OCI-LY1 (cell line): ENCODE measurements at regions not wholly inside any gene's neighbourhood (a gene's known extent, or its start where the extent isn't known, plus 50 kb on each side); places are given as distances from the start of the nearest gene placed in this dataset.

ENCODE experiments used
- H2AFZ ChIP-seq: fragments of 200-600 bp; sonication (generic), shearing (Covaris generic); 2 replicates; pipeline ENCODE4 v1.6.0; 2014; ENCODE audit warnings: antibody characterized with exemption, mild to moderate bottlenecking, low read length
- H3F3A ChIP-seq: fragments of 200-600 bp; sonication (generic), shearing (Covaris generic); 2 replicates; pipeline ENCODE4 v1.6.0; 2014; ENCODE audit warnings: mild to moderate bottlenecking, antibody characterized with exemption, low read length, moderate library complexity; ENCODE audit not compliant: insufficient read depth
- H3K27ac ChIP-seq: fragments of 200-600 bp; sonication (generic); 2 replicates; pipeline ENCODE4 v1.5.1; 2014; ENCODE audit warnings: low read length, mixed run types, mild to moderate bottlenecking, low read depth; ENCODE audit not compliant: poor library complexity, severe bottlenecking
- H3K27me3 ChIP-seq: fragments of 200-600 bp; sonication (generic); 2 replicates; pipeline ENCODE4 v1.6.0; 2014; ENCODE audit warnings: antibody characterized with exemption, mild to moderate bottlenecking, low read length, moderate library complexity; ENCODE audit not compliant: insufficient read depth
- H3K36me3 ChIP-seq: fragments of 200-600 bp; sonication (generic); 2 replicates; pipeline ENCODE4 v1.6.1; 2014; ENCODE audit warnings: mild to moderate bottlenecking, antibody characterized with exemption, low read length, moderate library complexity, mixed read lengths; ENCODE audit not compliant: insufficient read depth
- H3K4me1 ChIP-seq: fragments of 200-600 bp; sonication (generic); 2 replicates; pipeline ENCODE4 v1.5.1; 2014; ENCODE audit warnings: mild to moderate bottlenecking, low read length, moderate library complexity; ENCODE audit not compliant: insufficient read depth, severe bottlenecking
- H3K4me2 ChIP-seq: fragments of 200-600 bp; sonication (generic), shearing (Covaris generic); 2 replicates; pipeline ENCODE4 v1.6.1; 2014; ENCODE audit warnings: low read length
- H3K4me3 ChIP-seq: fragments of 200-600 bp; sonication (generic); 2 replicates; pipeline ENCODE4 v1.5.1; 2014; ENCODE audit warnings: low read length, low read depth, mild to moderate bottlenecking, mixed read lengths; ENCODE audit not compliant: poor library complexity, severe bottlenecking
- H3K79me2 ChIP-seq: fragments of 200-600 bp; shearing (Covaris generic); 2 replicates; pipeline ENCODE4 v1.6.1; 2016; ENCODE audit warnings: mixed run types, low read length, mixed read lengths; ENCODE audit not compliant: insufficient read depth
- H3K9ac ChIP-seq: fragments of 200-600 bp; sonication (generic), shearing (Covaris generic); 2 replicates; pipeline ENCODE4 v1.6.1; 2014; ENCODE audit warnings: mild to moderate bottlenecking, low read length, mixed read lengths
- H3K9me2 ChIP-seq: fragments of 200-600 bp; sonication (generic), shearing (Covaris generic); 2 replicates; pipeline ENCODE4 v1.6.1; 2014; ENCODE audit warnings: low read depth, mild to moderate bottlenecking, low read length, mixed read lengths
- H3K9me3 ChIP-seq: fragments of 200-600 bp; shearing (Covaris generic); 2 replicates; pipeline ENCODE4 v1.6.1; 2014; ENCODE audit warnings: low read length, mixed read lengths
- H4K20me1 ChIP-seq: fragments of 200-600 bp; sonication (generic), shearing (Covaris generic); 2 replicates; pipeline ENCODE4 v1.6.0; 2016; ENCODE audit warnings: mild to moderate bottlenecking, low read length; ENCODE audit not compliant: insufficient read depth
- EZH2 ChIP-seq: fragments of 200-600 bp; sonication (generic), shearing (Covaris generic); IDR thresholded peaks from 2 replicates; pipeline ENCODE4 v1.8.0; 2017; ENCODE audit warnings: borderline replicate concordance, mixed run types, mild to moderate bottlenecking, antibody characterized with exemption, low read length, moderate library complexity, mixed read lengths
- TF ChIP-seq, protein P1 (sequence below): fragments of 200-600 bp; sonication (generic), shearing (Covaris generic); IDR thresholded peaks from 2 replicates; pipeline ENCODE4 v1.5.1; 2017; ENCODE audit warnings: mild to moderate bottlenecking, antibody characterized with exemption, low read length, moderate library complexity, mixed read lengths

DNA sequence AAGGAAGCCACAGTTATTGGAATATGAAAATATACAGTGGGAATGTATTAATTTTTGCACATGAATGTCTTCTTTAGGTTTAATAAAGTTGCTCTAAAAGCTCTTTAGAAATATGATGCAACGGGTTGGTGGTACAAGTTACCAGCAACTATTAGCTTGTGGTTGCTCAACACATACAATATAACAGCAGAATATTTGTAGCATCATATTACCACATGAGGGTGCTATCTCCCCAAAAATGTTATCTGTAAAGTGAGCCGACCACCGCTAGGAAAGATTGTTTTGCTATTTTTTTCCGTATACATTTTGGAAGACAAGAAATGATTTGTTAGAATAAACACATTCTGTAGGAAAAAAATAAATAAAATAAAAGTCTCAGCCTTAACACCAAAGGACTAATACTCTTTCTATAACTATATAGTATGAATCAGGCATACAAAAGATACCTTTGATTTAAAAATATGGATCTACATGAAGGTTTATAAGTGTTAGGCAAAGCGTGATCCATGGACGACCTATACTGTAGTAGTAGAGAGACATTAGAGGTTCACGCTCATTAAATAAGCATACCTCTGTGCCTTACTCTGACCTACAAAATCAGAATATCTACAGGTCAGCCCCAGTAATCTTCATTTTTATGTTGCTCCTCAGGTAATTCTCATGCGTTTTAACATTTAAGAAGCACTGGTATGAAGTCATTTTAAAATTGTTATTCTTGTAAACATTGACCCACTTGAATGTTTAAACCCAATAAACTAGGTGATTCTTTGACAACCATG is 1110.6 kb upstream of the ACVR2A start:
- Histone ChIP-seq H3K79me2 (no peaks in the 10 kb centered on the region), H3K9ac (no peak overlapping the region), H3F3A (no peaks in the 10 kb centered on the region), H3K4me1 (no peaks in the 10 kb centered on the region), H3K9me2 (no peaks in the 10 kb centered on the region), H2AFZ (no peak overlapping the region), H4K20me1 (no peaks in the 10 kb centered on the region), H3K4me3 (no peak overlapping the region), H3K27ac (no peak overlapping the region), H3K4me2 (no peak overlapping the region), H3K9me3 (no peaks in the 10 kb centered on the region), H3K27me3 (no peaks in the 10 kb centered on the region), H3K36me3 (no peaks in the 10 kb centered on the region)
- TF ChIP-seq EZH2, result no peak
- TF ChIP-seq, protein P1, sequence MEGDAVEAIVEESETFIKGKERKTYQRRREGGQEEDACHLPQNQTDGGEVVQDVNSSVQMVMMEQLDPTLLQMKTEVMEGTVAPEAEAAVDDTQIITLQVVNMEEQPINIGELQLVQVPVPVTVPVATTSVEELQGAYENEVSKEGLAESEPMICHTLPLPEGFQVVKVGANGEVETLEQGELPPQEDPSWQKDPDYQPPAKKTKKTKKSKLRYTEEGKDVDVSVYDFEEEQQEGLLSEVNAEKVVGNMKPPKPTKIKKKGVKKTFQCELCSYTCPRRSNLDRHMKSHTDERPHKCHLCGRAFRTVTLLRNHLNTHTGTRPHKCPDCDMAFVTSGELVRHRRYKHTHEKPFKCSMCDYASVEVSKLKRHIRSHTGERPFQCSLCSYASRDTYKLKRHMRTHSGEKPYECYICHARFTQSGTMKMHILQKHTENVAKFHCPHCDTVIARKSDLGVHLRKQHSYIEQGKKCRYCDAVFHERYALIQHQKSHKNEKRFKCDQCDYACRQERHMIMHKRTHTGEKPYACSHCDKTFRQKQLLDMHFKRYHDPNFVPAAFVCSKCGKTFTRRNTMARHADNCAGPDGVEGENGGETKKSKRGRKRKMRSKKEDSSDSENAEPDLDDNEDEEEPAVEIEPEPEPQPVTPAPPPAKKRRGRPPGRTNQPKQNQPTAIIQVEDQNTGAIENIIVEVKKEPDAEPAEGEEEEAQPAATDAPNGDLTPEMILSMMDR, result peak; percentile 71

GRCh38 chr2:146730882-146731281 is 1113.9 kb upstream of the ACVR2A start:
- Histone ChIP-seq H3K27ac (no peak overlapping the region), H3K36me3 (no peaks in the 10 kb centered on the region), H3K4me3 (no peak overlapping the region), H3K79me2 (no peaks in the 10 kb centered on the region), H3K9ac (no peak overlapping the region), H3K9me2 (no peaks in the 10 kb centered on the region), H3F3A (no peaks in the 10 kb centered on the region), H4K20me1 (no peaks in the 10 kb centered on the region), H3K4me2 (no peak overlapping the region), H3K9me3 (no peaks in the 10 kb centered on the region), H3K27me3 (no peaks in the 10 kb centered on the region), H3K4me1 (no peaks in the 10 kb centered on the region), H2AFZ (no peak overlapping the region)
- no peak for TF ChIP-seq EZH2
- TF ChIP-seq, protein P1, result no peak

DNA sequence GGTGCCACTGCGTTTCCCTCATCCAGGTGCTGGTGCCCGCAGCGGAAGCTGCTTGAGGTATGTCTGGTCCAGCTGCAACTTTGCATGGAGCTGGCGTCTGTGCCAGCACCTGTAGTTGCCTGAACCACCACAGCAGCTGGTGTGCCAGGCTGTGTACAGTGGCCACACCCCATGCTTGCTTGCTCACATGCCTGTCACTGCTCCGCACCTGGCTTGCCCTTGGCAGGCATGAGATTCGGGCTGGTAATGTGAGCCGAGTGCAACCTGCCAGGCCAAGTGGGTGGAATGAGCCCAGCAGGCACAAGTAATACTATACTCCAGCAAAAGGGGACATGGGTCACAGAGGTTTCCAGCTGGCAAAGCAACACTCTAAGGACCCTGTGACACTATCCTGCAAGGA is 1123.3 kb upstream of the ACVR2A start:
- Histone ChIP-seq H3K4me1 (no peaks in the 10 kb centered on the region), H3K9me3 (0 out of 2 replicates have a peak, but pooled peaks cover 8% of the 10 kb centered on the region), H3K4me2 (no peak overlapping the region), H3K27ac (no peak overlapping the region), H4K20me1 (no peaks in the 10 kb centered on the region), H3K9me2 (no peaks in the 10 kb centered on the region), H3F3A (no peaks in the 10 kb centered on the region), H3K27me3 (no peaks in the 10 kb centered on the region), H3K36me3 (no peaks in the 10 kb centered on the region), H3K9ac (no peak overlapping the region), H3K79me2 (no peaks in the 10 kb centered on the region), H2AFZ (no peak overlapping the region), H3K4me3 (no peak overlapping the region)
- no peak for TF ChIP-seq EZH2
- TF ChIP-seq, protein P1, result no peak
